ENCODE measurements at regions not wholly inside any gene's neighbourhood (a gene's known extent, or its start where the extent isn't known, plus 50 kb on each side); places are given as distances from the start of the nearest gene placed in this dataset.
"Not testable (repeated sequence)": the region's sequence is repeated elsewhere in the genome, so short reads cannot be mapped to it uniquely, and the experiment has no call there.

DNA sequence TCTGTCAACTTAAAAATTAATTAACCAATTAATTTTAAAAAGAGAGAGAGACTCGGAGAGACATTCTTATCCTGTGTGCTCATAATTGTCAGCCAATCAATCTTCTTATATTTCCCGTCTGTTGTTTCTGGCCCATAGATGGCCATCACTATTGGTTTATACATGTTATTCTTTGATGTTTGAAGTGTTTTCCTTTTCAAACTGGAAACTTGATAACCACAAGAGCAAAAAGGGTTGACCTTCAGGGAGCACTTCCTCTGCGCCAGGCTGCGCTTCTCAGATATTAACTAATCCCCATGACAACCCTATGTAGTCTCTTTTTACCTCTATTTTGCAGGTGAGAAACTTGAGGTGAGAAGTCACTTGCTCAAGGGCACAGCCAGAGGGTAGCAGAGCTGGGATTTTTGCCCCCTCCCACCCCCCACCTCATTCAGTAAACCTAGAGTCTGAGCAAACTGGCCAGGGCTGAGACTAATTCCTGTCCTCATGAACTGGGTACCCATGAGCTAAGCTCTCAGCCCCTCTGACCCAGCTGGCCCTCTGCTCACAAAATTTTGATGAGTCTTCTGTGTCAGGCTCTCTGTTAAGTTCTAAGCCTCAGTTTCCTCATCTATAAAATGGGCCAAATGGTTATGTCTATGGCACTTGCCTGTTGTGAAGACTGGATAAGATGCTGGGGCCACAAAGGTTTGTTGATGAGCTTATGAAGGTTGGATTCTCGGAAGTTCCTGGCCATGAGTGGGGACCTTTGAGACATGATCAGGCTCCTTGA, 86.0 kb upstream of the SH3PXD2B start:
- POLR2A ChIA-PET: no interaction called here
- no peak overlapping the region for H3K4me3 Mint-ChIP-seq
- ATAC-seq: no peak
- H3K36me3 Mint-ChIP-seq: no peaks in the 10 kb centered on the region
- H3K9me3 Mint-ChIP-seq: peaks cover 0 to 8% (median 0%) of the 10 kb centered on the region in 9 donors
- no peak overlapping the region for H3K27ac Mint-ChIP-seq
- H3K27me3 Mint-ChIP-seq: peaks cover 1 to 4% (median 2%) of the 10 kb centered on the region in 5 donors
- no peaks in the 10 kb centered on the region for H3K4me1 Mint-ChIP-seq
- no peak for DNase-seq

DNA sequence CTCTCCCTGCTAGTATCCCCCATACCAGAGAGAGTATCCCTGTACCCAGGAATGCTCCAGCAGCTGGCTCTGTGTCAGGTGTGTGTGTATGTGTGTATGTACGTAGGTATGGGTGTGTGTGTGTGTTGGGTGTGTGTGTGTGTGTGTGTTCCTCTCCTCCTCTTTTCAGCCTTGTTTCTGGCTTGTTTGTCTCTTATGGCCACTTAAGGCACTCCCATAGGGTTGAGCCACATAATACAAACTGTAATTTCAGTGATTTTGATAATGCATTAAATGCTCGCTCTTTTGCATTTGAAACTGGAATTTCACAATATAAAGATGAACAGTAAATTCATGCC, 80.8 kb upstream of the SH3PXD2B start:
- Mint-ChIP-seq H3K27ac (no peak overlapping the region), H3K4me3 (no peak overlapping the region), H3K9me3 (peaks cover 0 to 8% (median 2%) of the 10 kb centered on the region in 9 donors), H3K36me3 (no peaks in the 10 kb centered on the region), H3K4me1 (peaks cover 0 to 7% (median 3%) of the 10 kb centered on the region in 4 donors), H3K27me3 (peaks cover 0 to 13% (median 3%) of the 10 kb centered on the region in 5 donors)
- POLR2A ChIA-PET: no interaction called here
- ATAC-seq (no peak), DNase-seq (no peak)

DNA sequence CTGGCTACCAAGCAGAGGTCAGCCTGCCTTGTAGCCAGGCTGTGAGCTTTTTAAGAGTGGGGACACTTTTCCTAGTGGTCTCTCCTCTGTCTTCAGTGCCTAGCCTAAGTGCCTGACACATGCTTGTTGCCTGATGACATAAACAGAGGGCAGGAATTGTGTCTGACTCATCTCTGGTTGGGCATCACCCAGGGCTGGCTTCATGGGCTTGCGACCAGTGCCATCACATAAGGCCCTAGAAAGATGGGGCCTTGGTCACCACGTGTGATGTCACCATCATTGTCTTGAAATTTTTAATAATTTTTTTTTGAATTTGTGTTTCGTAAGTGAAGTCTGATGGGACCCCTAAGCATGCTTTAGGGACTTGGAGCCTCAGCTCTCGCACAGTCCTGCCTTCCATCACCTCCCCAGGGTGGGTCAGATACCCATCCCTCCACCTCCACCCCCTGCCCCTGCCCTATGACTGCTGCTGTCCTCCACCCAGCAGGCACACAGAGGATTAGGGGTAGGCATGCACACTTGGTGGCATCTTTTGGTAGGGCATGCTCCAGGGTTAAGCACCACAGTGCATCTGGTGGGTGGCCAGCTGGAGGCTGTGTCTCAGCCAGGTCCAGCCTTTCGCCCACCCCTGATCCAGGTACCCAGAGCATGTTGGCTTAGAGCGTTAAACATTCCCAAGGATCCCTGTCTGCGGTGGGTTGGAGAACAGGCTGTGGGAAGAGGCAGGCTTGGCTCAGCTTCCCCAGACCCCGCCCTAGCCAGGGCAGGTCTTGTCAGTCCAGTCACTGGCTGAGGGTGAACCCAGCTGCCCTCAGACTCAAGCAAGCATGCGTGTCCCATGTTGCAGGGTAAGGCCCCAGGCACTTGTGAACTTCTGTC, 80.1 kb upstream of the SH3PXD2B start:
- Mint-ChIP-seq H3K27ac (no peak overlapping the region), H3K36me3 (peaks cover 0 to under 1% (median 0%) of the 10 kb centered on the region in 3 donors), H3K9me3 (peaks cover 0 to 9% (median 2%) of the 10 kb centered on the region in 9 donors), H3K4me3 (no peak overlapping the region), H3K4me1 (peaks cover 0 to 7% (median 3%) of the 10 kb centered on the region in 4 donors), H3K27me3 (peaks cover under 1 to 19% (median 3%) of the 10 kb centered on the region in 5 donors)
- ATAC-seq: no peak
- POLR2A ChIA-PET: no interaction called here
- DNase-seq: no peak

DNA sequence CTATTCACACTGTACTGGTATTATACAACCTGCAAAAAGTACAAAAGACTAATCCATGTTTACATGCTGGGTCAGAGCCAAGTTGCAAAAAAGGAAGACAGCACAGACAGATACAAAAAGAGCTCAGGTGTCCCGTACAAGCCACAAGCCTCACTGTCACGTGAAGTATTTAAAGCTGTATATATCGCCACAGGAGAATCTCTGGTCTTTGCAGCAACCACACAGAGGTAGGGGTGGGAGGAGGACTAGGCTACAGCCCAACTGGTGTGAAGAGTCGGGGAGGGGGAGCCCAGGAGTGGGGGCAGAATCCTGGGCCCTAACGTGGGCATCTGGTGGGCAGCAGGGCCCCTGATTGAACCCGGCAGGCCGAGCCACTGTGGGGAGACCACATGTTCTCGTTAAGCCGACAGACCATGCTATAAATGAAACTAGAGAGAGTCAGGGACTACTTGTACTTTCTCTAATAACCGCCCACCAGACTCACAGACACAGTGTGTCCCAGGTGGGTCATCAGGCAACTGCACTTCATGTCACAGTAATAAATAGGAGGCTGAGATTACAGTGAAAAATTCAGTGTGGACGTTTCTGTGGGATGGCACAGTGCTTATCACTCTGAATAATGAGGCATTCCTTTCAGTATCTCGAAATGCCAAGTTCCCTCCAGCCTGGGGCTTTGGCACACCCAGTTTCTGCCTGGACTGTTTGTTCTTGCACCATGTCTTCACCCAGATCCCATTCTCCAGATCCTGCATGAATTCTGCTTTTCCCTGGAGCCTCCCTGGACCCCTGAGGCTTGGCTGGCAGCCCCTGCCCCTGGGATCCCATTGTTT, 79.3 kb upstream of the SH3PXD2B start:
- Mint-ChIP-seq H3K27me3 (peaks cover 4 to 28% (median 5%) of the 10 kb centered on the region in 5 donors), H3K4me3 (peak overlapping the region in 1 of 10 donors; percentile 14), H3K36me3 (peaks cover 0 to 5% (median 0%) of the 10 kb centered on the region in 3 donors), H3K27ac (no peak overlapping the region), H3K4me1 (peaks cover 0 to 7% (median 3%) of the 10 kb centered on the region in 4 donors), H3K9me3 (peaks cover 0 to 17% (median 2%) of the 10 kb centered on the region in 9 donors)
- no peak for ATAC-seq
- POLR2A ChIA-PET: no interaction called here
- DNase-seq: no peak

DNA sequence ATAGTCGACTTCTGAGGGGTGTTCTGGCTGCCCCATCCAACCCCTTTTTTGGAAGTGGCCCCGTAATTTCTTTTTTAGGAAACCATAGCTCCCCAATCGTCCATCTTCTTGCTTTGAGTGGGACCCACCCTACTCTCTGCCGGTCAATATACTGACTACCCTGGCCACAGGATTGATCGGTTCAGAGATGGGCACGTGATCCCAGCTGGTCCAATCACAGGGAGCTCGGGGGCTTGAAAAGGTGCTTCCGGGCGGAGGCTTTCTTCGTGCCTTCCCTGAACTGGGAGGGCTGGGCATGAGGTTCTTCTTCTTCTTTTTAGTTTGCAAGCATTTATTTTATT, 78.7 kb upstream of the SH3PXD2B start:
- Mint-ChIP-seq H3K27ac (no peak overlapping the region), H3K4me3 (peak overlapping the region in 1 of 10 donors; percentile 14), H3K9me3 (peaks cover 0 to 17% (median 2%) of the 10 kb centered on the region in 9 donors), H3K36me3 (peaks cover 0 to 5% (median 0%) of the 10 kb centered on the region in 3 donors), H3K27me3 (peaks cover 5 to 34% (median 9%) of the 10 kb centered on the region in 5 donors), H3K4me1 (peaks cover 0 to 7% (median 3%) of the 10 kb centered on the region in 4 donors)
- POLR2A ChIA-PET: no interaction called here
- no peak for ATAC-seq
- DNase-seq: no peak

DNA sequence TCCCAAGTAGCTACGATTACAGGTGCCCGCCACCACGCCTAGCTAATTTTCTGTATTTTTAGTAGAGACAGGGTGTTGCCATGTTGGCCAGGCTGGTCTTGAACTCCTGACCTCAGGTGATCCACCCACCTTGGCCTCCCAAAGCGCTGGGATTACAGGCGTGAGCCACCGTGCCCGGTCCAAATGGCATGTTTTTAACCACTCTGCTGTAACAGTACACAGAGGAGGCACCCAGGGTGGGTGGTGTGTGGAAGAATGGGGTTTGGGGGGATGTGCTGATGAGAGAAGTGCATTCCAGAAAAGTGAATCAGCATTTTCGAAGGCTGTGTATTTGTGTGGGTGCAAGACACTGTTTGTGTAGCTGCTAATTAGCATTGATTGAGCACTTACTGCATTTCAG, 78.1 kb upstream of the SH3PXD2B start:
- DNase-seq, H3K4me1 Mint-ChIP-seq, POLR2A ChIA-PET, ATAC-seq, H3K4me3 Mint-ChIP-seq, H3K27ac Mint-ChIP-seq, H3K36me3 Mint-ChIP-seq: not testable (repeated sequence)
- Mint-ChIP-seq H3K27me3 (peaks cover 5 to 37% (median 11%) of the 10 kb centered on the region in 5 donors), H3K9me3 (peaks cover 0 to 17% (median 2%) of the 10 kb centered on the region in 9 donors)

DNA sequence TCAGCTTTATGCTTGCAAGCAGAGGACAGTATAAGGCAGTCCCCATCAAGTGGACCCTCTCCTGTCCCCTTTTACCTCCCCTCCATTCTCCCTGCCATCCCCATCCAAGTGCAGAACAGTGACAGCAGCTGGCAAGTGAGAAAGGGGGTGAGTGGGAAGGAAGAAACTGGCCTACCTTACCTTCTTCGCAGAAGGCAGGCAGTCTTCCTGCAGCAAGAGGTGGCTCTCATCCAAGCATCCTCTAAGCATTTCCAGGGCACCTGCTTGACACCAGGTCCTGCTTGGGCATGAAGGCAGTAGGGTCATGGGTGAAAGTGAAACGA, 77.3 kb upstream of the SH3PXD2B start:
- Mint-ChIP-seq H3K36me3 (peaks cover 0 to 5% (median 0%) of the 10 kb centered on the region in 3 donors), H3K4me1 (peaks cover 0 to 7% (median 3%) of the 10 kb centered on the region in 4 donors), H3K4me3 (no peak overlapping the region), H3K9me3 (peaks cover 0 to 17% (median 0%) of the 10 kb centered on the region in 9 donors), H3K27me3 (peaks cover 4 to 45% (median 16%) of the 10 kb centered on the region in 5 donors), H3K27ac (no peak overlapping the region)
- POLR2A ChIA-PET: no interaction called here
- ATAC-seq: no peak
- DNase-seq: no peak

DNA sequence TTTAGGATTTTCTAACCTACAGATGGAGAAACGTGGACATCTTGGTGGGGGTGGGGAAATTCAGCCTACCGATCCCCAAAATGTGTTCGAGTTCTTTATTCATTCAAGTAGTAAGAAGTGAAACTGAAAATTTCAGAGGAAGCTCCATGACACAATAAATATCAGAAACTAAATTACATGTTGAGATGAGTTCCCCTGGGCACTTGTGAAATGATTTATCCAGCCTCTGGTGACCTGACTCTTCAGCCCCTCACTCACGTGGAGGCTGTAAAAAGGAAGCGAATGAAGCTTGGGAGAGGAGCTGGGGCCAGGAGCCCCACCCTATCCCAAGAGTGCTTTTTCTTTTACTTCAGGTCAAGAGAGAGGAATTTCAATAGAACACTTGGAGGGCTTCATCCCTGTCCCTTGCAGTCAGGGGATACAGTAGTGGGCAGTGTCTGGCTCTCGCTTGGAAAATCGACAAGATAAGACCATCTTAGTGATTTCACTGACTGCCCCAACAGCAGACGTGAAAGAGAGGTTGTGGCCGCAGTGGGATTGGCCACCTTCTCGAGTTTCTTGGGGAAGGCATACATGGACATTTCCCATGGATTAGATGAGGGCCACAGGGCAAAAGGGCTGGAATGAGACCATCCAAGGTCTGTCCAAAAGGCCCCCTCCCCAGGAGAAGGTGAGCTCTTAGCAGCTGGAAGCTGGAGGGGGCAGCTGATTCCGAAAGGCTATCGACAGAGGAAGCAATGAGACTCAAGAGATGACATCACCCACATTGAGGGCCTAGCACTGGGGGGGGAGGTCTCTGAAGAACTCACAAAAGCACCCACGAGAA, 76.8 kb upstream of the SH3PXD2B start:
- Mint-ChIP-seq H3K27me3 (peaks cover 5 to 50% (median 18%) of the 10 kb centered on the region in 5 donors), H3K4me3 (no peak overlapping the region), H3K9me3 (peaks cover 0 to 17% (median 0%) of the 10 kb centered on the region in 9 donors), H3K36me3 (peaks cover 0 to 5% (median 0%) of the 10 kb centered on the region in 3 donors), H3K27ac (no peak overlapping the region), H3K4me1 (peaks cover 0 to 7% (median 3%) of the 10 kb centered on the region in 4 donors)
- POLR2A ChIA-PET: no interaction called here
- no peak for DNase-seq
- ATAC-seq: no peak

DNA sequence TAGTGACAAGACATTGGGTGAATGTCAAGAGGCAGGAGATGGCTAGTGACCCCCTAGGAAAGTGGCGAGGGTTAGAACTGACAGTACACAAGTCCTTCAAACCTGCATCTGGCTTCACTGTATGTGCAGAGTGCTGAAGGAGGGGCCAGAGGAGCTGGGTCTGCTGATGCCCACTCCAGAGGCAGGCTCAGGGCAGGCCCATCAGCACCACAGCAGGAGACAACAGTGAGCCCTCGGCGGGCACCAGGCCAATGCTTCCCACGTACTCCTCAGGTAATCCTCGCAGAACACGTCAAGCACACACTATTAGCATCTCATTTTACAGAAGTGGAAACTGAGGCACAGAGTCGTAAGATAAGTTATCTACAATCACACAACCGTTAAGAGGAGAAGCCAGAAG, 76.1 kb upstream of the SH3PXD2B start:
- no peak overlapping the region for H3K27ac Mint-ChIP-seq
- no peak for DNase-seq
- H3K9me3 Mint-ChIP-seq: peaks cover 0 to 17% (median 0%) of the 10 kb centered on the region in 9 donors
- ATAC-seq: no peak
- peaks cover 0 to 7% (median 3%) of the 10 kb centered on the region in 4 donors for H3K4me1 Mint-ChIP-seq
- H3K4me3 Mint-ChIP-seq: no peak overlapping the region
- peaks cover 7 to 54% (median 18%) of the 10 kb centered on the region in 5 donors for H3K27me3 Mint-ChIP-seq
- POLR2A ChIA-PET: no interaction called here
- H3K36me3 Mint-ChIP-seq: peaks cover 0 to 5% (median 0%) of the 10 kb centered on the region in 3 donors

DNA sequence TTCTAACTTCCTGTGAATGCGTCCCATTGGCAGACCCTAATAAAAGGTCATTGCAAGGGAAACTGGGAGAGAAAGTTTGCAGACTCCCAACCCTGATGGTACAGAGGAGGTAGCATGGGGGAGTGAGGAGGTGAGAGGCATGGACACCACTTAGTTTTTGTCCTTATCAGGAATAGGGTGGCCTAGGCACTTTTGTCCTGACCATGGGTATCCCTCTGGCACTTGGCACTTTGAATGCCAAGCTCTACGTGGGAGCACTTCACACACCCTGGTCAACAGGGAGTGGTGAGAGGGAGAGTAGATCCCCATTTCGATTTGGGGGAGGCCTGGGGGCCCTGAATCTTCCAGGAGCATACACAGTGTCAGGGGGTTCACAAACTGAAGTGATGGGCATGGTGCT, 75.6 kb upstream of the SH3PXD2B start:
- Mint-ChIP-seq H3K27ac (no peak overlapping the region), H3K36me3 (peaks cover 0 to 5% (median 0%) of the 10 kb centered on the region in 3 donors), H3K9me3 (peaks cover 0 to 17% (median 0%) of the 10 kb centered on the region in 9 donors), H3K27me3 (peaks cover 9 to 59% (median 18%) of the 10 kb centered on the region in 5 donors), H3K4me3 (no peak overlapping the region), H3K4me1 (peaks cover 0 to 7% (median 3%) of the 10 kb centered on the region in 4 donors)
- DNase-seq: no peak
- ATAC-seq: no peak
- POLR2A ChIA-PET: no interaction called here

DNA sequence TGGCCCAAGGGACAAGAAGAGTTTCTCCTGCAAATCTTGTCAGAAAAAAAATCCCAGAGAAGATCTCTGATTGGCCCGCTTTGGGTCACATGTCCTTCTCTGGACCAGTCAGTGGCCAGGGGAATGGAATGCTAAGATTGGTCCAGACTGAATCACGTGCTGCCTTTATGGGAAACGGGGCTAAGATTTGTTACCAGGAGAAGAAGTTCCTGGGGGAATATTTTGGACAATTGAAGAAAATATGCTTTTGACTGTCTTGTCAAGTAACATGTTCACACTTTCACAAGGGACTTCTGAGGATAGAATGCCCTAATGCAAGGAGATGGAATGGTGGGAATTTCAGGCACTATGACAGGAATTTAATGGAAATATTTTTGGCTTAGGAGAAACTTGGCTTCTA, 74.1 kb upstream of the SH3PXD2B start:
- H3K27me3 Mint-ChIP-seq: peaks cover 9 to 62% (median 18%) of the 10 kb centered on the region in 5 donors
- peaks cover 0 to 4% (median 2%) of the 10 kb centered on the region in 4 donors for H3K4me1 Mint-ChIP-seq
- peaks cover 0 to 5% (median 0%) of the 10 kb centered on the region in 3 donors for H3K36me3 Mint-ChIP-seq
- H3K4me3 Mint-ChIP-seq: no peak overlapping the region
- H3K9me3 Mint-ChIP-seq: peaks cover 0 to 18% (median 0%) of the 10 kb centered on the region in 9 donors
- H3K27ac Mint-ChIP-seq: no peak overlapping the region
- no peak for ATAC-seq
- DNase-seq: no peak
- POLR2A ChIA-PET: no interaction called here

DNA sequence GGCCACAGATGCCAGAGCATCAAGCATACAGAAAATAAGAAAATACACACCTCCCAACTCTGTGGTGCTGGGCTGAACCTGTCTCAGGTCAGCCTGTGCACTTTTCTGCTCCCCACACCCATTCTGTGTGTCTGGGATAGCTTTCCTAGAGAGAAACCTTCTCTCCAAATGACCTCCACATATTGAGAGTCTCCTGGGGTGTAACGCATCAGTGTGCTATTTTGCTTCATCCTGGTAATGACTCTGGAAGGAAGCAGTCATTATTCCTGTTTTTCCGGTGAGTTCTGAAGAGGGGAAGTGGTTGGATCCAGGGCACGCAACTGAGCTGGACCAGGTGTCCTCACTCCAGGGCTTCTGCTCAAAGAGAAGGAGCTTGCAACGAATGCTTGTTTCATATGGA, 73.2 kb upstream of the SH3PXD2B start:
- POLR2A ChIA-PET: no interaction called here
- DNase-seq (no peak), ATAC-seq (no peak)
- H3K9me3 Mint-ChIP-seq: peaks cover 0 to 26% (median 5%) of the 10 kb centered on the region in 9 donors
- peaks cover 0 to 5% (median 0%) of the 10 kb centered on the region in 3 donors for H3K36me3 Mint-ChIP-seq
- H3K27ac Mint-ChIP-seq: no peak overlapping the region
- H3K4me3 Mint-ChIP-seq: no peak overlapping the region
- H3K27me3 Mint-ChIP-seq: peaks cover 9 to 62% (median 18%) of the 10 kb centered on the region in 5 donors
- H3K4me1 Mint-ChIP-seq: no peaks in the 10 kb centered on the region

All from naive thymus-derived CD8-positive, alpha-beta T cell (primary cell).